ENCODE measurements at regions not wholly inside any gene's neighbourhood (a gene's known extent, or its start where the extent isn't known, plus 50 kb on each side); places are given as distances from the start of the nearest gene placed in this dataset.

DNA sequence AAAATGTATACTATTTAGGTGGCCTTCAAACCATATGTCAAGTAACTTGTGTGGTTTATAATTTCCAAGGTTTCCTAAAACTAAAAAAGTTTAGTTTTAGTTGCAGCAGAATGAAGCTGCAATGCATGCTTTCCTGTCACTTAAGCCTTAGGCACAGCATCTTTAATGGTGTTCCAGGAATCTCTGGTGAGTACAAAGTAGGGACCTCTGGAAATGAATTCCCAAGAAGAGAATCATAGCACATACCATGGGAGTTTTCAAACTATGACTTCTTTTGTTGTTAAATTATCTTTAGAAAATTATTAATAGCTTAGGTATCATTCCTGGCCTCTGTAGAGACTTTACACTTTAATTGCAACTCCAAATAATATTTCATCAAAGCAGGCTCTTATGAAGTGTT, 1005.9 kb upstream of the PABPC4L start:
- no peak for TF ChIP-seq TAF1 (IDR thresholded peaks at IDR 0.05; ENCODE audit: low read depth)
- no peak for TF ChIP-seq REST (IDR thresholded peaks at IDR 0.05; ENCODE audit: low read depth)
- no peak for TF ChIP-seq NFIC (IDR thresholded peaks at IDR 0.05)
- no peak for TF ChIP-seq CREB1 (IDR thresholded peaks at IDR 0.05; ENCODE audit: low read depth)
- no peak for TF ChIP-seq EGR1 (IDR thresholded peaks at IDR 0.05)
- TF ChIP-seq EP300 (IDR thresholded peaks at IDR 0.05; ENCODE audit: borderline replicate concordance): no peak
- TF ChIP-seq, protein P1, sequence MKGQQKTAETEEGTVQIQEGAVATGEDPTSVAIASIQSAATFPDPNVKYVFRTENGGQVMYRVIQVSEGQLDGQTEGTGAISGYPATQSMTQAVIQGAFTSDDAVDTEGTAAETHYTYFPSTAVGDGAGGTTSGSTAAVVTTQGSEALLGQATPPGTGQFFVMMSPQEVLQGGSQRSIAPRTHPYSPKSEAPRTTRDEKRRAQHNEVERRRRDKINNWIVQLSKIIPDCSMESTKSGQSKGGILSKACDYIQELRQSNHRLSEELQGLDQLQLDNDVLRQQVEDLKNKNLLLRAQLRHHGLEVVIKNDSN (IDR thresholded peaks at IDR 0.05): no peak
- no peak for TF ChIP-seq RAD21 (IDR thresholded peaks at IDR 0.05; ENCODE audit: low read depth)
- no peak for TF ChIP-seq FOXM1 (IDR thresholded peaks at IDR 0.05; ENCODE audit: borderline replicate concordance, low read depth)
- TF ChIP-seq ZBTB7A (IDR thresholded peaks at IDR 0.05; ENCODE audit: low read depth): no peak

GRCh38 chr4:135204311-135204710, 1002.7 kb upstream of the PABPC4L start:
- TF ChIP-seq, protein P2, sequence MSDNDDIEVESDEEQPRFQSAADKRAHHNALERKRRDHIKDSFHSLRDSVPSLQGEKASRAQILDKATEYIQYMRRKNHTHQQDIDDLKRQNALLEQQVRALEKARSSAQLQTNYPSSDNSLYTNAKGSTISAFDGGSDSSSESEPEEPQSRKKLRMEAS (IDR thresholded peaks at IDR 0.05): no peak
- TF ChIP-seq TCF12 (IDR thresholded peaks at IDR 0.05; ENCODE audit: low read depth) (no peak), NFIC (IDR thresholded peaks at IDR 0.05) (no peak), FOXM1 (IDR thresholded peaks at IDR 0.05; ENCODE audit: borderline replicate concordance, low read depth) (no peak), CEBPB (IDR thresholded peaks at IDR 0.05) (no peak), RAD21 (IDR thresholded peaks at IDR 0.05; ENCODE audit: low read depth) (no peak)

DNA sequence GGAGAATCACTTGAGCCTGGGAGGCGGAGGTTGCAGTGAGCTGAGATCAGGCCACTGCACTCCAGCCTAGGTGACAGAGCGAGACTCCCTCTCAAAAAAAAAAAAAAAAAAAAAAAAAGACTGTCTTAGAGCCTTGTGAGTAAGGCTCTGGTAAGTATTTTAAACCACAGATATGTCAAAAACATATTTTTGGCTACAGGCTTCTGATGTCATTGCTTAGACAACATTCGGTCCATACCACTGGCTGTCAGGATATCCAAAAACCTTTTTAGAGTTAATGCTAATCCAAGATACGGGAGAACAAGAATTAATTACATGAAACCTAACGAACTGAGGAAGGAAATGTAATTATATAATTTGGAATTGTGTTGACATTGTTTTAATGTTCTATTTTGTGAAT, 999.5 kb upstream of the PABPC4L start:
- TF ChIP-seq TCF12 (IDR thresholded peaks at IDR 0.05; ENCODE audit: low read depth): no peak
- TF ChIP-seq RAD21 (IDR thresholded peaks at IDR 0.05; ENCODE audit: low read depth): no peak
- TF ChIP-seq YY1 (IDR thresholded peaks at IDR 0.05; ENCODE audit: low read depth): no peak
- TF ChIP-seq FOXM1 (IDR thresholded peaks at IDR 0.05; ENCODE audit: borderline replicate concordance, low read depth): no peak
- TF ChIP-seq TEAD4 (IDR thresholded peaks at IDR 0.05): no peak

DNA sequence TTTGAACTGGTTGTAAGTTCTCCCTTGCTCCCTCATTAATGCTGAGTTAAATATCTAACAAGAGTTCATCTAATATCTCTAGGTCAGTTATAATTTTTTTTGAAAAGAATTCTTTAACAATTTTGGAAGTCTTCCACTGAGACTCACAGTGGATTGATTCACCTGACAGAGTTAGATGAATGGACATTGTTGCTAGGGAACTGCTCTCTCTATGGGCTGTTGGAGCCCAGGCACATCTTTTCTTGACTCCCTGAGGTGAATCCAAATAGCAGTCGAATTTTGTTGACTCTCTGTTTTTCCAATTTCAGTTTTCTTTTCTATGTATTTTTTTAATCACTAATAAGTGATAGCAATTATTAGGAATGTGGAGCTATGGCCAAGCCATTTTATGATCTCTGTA, 996.1 kb upstream of the PABPC4L start:
- TF ChIP-seq CEBPB (IDR thresholded peaks at IDR 0.05) (no peak), CREB1 (IDR thresholded peaks at IDR 0.05; ENCODE audit: low read depth) (no peak), TCF12 (IDR thresholded peaks at IDR 0.05; ENCODE audit: low read depth) (no peak), NFIC (IDR thresholded peaks at IDR 0.05) (no peak), FOXM1 (IDR thresholded peaks at IDR 0.05; ENCODE audit: borderline replicate concordance, low read depth) (no peak), RAD21 (IDR thresholded peaks at IDR 0.05; ENCODE audit: low read depth) (no peak), YY1 (IDR thresholded peaks at IDR 0.05; ENCODE audit: low read depth) (no peak), ZBTB7A (IDR thresholded peaks at IDR 0.05; ENCODE audit: low read depth) (no peak)
- TF ChIP-seq, protein P1 (IDR thresholded peaks at IDR 0.05): no peak
- TF ChIP-seq, protein P2 (IDR thresholded peaks at IDR 0.05): no peak

- no peak for TF ChIP-seq NFIC (IDR thresholded peaks at IDR 0.05)
- TF ChIP-seq, protein P2 (IDR thresholded peaks at IDR 0.05): no peak
Observed at GRCh38 chr4:135194477-135194876, 992.9 kb upstream of the PABPC4L start.

GRCh38 chr4:135192751-135193535, 991.4 kb upstream of the PABPC4L start:
- TF ChIP-seq FOXM1 (IDR thresholded peaks at IDR 0.05; ENCODE audit: borderline replicate concordance, low read depth) (no peak), YY1 (IDR thresholded peaks at IDR 0.05; ENCODE audit: low read depth) (no peak), RAD21 (IDR thresholded peaks at IDR 0.05; ENCODE audit: low read depth) (no peak), EGR1 (IDR thresholded peaks at IDR 0.05) (no peak), ZBTB7A (IDR thresholded peaks at IDR 0.05; ENCODE audit: low read depth) (no peak), EP300 (IDR thresholded peaks at IDR 0.05; ENCODE audit: borderline replicate concordance) (no peak), REST (IDR thresholded peaks at IDR 0.05; ENCODE audit: low read depth) (no peak), CEBPB (IDR thresholded peaks at IDR 0.05) (no peak), TCF12 (IDR thresholded peaks at IDR 0.05; ENCODE audit: low read depth) (no peak), CREB1 (IDR thresholded peaks at IDR 0.05; ENCODE audit: low read depth) (no peak), TAF1 (IDR thresholded peaks at IDR 0.05; ENCODE audit: low read depth) (no peak), NFIC (IDR thresholded peaks at IDR 0.05) (no peak), TEAD4 (IDR thresholded peaks at IDR 0.05) (no peak)
- TF ChIP-seq, protein P1 (IDR thresholded peaks at IDR 0.05): no peak
- TF ChIP-seq, protein P2 (IDR thresholded peaks at IDR 0.05): no peak
